ENCODE measurements at regions not wholly inside any gene's neighbourhood (a gene's known extent, or its start where the extent isn't known, plus 50 kb on each side); places are given as distances from the start of the nearest gene placed in this dataset.

DNA sequence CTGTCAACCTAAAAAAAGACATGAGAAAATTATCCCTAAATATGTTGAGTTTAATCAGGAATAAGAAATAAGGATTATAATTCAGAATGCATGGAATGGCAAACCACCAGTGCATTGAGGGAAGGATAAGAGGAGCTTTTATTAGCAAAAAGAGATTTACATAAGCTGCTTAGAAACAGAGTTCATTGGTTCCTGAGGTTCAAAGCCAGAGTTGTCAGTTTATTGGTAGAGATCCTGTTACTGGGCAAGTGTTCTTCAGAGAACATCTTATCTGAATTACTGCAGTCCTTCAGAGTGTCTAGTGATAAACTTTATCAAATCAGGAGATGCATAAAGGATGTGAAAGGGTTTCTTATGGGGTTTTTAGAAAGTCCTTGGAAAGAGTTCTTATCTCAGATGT lies 76.0 kb upstream of the MEX3C start:
- Histone ChIP-seq H3K27ac (ENCODE audit: control insufficient read depth, insufficient read depth) (no peak overlapping the region), H3K4me2 (ENCODE audit: control insufficient read depth, insufficient read depth) (no peak overlapping the region), H2AFZ (ENCODE audit: control insufficient read depth, low read depth, low read length) (no peak overlapping the region), H3K4me1 (ENCODE audit: control insufficient read depth, insufficient read depth, low read length) (no peaks in the 10 kb centered on the region), H3K27me3 (replicated peaks in 1 of 2; ENCODE audit: control insufficient read depth in 2 of 2, insufficient read depth in 2 of 2, low read length in 1 of 2) (no peaks in the 10 kb centered on the region), H3K9ac (ENCODE audit: control insufficient read depth, insufficient read depth, low read length) (no peak overlapping the region), H3K9me3 (replicated peaks; ENCODE audit: control insufficient read depth, insufficient read depth, low read length) (no peaks in the 10 kb centered on the region), H3K36me3 (ENCODE audit: control insufficient read depth in 2 of 2, insufficient read depth in 2 of 2, low read length in 1 of 2) (no peaks in the 10 kb centered on the region), H3K4me3 (no peak overlapping the region), H3K79me2 (ENCODE audit: control insufficient read depth, insufficient read depth, low read length) (no peaks in the 10 kb centered on the region), H4K20me1 (ENCODE audit: control insufficient read depth, insufficient read depth) (no peaks in the 10 kb centered on the region)
- ChIA-PET SMC1A (ENCODE audit: uncharacterized antibody, unreplicated experiment) (interaction anchor here (0.9 kb wide), 1 partner anchor 23 kb away, joined by 3 read pairs; no protein-coding TSS in a partner anchor), RAD21 (ENCODE audit: unreplicated experiment) (interaction anchor here (0.7 kb wide), 1 partner anchor 113 kb away, joined by 5 read pairs; no protein-coding TSS in a partner anchor), CTCF (no interaction called here), POLR2A (no interaction called here)
- in situ Hi-C loops (cut with MboI) (no loop called here), intact Hi-C loops (cut with micrococcal nuclease; ENCODE audit: unreplicated experiment) (no loop called here)
- FAIRE-seq (no peak), DNase-seq (ENCODE audit: low read depth, low spot score) (no peak), ATAC-seq (no peak)
- BruUV-seq (replicated peaks): no TSS peak
- TF ChIP-seq, protein P1, sequence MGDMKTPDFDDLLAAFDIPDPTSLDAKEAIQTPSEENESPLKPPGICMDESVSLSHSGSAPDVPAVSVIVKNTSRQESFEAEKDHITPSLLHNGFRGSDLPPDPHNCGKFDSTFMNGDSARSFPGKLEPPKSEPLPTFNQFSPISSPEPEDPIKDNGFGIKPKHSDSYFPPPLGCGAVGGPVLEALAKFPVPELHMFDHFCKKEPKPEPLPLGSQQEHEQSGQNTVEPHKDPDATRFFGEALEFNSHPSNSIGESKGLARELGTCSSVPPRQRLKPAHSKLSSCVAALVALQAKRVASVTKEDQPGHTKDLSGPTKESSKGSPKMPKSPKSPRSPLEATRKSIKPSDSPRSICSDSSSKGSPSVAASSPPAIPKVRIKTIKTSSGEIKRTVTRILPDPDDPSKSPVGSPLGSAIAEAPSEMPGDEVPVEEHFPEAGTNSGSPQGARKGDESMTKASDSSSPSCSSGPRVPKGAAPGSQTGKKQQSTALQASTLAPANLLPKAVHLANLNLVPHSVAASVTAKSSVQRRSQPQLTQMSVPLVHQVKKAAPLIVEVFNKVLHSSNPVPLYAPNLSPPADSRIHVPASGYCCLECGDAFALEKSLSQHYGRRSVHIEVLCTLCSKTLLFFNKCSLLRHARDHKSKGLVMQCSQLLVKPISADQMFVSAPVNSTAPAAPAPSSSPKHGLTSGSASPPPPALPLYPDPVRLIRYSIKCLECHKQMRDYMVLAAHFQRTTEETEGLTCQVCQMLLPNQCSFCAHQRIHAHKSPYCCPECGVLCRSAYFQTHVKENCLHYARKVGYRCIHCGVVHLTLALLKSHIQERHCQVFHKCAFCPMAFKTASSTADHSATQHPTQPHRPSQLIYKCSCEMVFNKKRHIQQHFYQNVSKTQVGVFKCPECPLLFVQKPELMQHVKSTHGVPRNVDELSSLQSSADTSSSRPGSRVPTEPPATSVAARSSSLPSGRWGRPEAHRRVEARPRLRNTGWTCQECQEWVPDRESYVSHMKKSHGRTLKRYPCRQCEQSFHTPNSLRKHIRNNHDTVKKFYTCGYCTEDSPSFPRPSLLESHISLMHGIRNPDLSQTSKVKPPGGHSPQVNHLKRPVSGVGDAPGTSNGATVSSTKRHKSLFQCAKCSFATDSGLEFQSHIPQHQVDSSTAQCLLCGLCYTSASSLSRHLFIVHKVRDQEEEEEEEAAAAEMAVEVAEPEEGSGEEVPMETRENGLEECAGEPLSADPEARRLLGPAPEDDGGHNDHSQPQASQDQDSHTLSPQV (IDR thresholded peaks at IDR 0.05): no peak

Data from GM12878 (cell line).